GM18909 (cell line): ENCODE measurements at regions not wholly inside any gene's neighbourhood (a gene's known extent, or its start where the extent isn't known, plus 50 kb on each side); places are given as distances from the start of the nearest gene placed in this dataset.
"Not testable (repeated sequence)": the region's sequence is repeated elsewhere in the genome, so short reads cannot be mapped to it uniquely, and the experiment has no call there.

Source experiments
- ATAC-seq: cut with Tn5 transposase; IDR thresholded peaks from one replicate; pipeline ENCODE4 v1.9.1; 2021; ENCODE audit warnings: mild to moderate bottlenecking; ENCODE audit not compliant: unreplicated experiment, poor library complexity

DNA sequence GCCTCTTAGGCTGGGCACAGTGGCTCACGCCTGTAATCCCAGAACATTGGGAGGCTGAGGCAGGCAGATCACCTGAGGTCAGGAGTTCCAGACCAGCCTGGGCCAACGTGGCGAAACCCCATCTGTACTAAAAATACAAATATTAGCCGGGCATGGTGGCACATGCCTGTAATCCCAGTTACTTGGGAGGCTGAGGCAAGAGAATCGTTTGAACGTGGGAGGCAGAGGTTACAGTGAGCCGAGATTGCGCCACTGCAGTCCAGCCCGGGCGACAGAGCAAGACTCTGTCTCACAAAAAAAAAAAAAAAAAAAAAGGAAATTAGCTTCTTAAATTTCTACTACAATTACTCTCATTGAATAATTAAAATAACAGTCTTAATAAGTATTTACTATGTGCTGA is 52.4 kb upstream of the JARID2 start:
- not testable (repeated sequence) for ATAC-seq

GRCh38 chr6:15194453-15194852 is 51.4 kb upstream of the JARID2 start:
- no peak for ATAC-seq
